H1 (cell line): ENCODE measurements at regions not wholly inside any gene's neighbourhood (a gene's known extent, or its start where the extent isn't known, plus 50 kb on each side); places are given as distances from the start of the nearest gene placed in this dataset.

ENCODE experiments used
- CTCF ChIA-PET: fragments of 300-600 bp; sonication (Branson Sonifier 250); formaldehyde crosslinking; loops from one replicate; lab custom pipeline; 2021; ENCODE audit not compliant: partially characterized antibody; lab: Charles Lee
- POLR2A ChIA-PET: fragments of 300-600 bp; sonication (Branson Sonifier 250); formaldehyde crosslinking; loops from one replicate; lab custom pipeline; 2021; ENCODE audit warnings: inconsistent platforms; ENCODE audit not compliant: partially characterized antibody; lab: Charles Lee
- DNase-seq, 2 experiments: peaks; one replicate each; pipeline versions ENCODE4 v3.0.0 to v3.0.0-alpha.2; 2010 to 2022; ENCODE audit warnings: low spot score in 2 of 2, low read depth in 1 of 2, mixed read lengths in 1 of 2
- FAIRE-seq: peaks from 2 replicates; lab custom pipeline; 2011; peaks lifted over from hg19 to GRCh38; lab: Jason Lieb, UNC
- H2AFZ ChIP-seq: 2 replicates; pipeline ENCODE4 v1.8.1; 2012; ENCODE audit warnings: low read length, inconsistent platforms
- H2AK5ac ChIP-seq: 2 replicates; pipeline ENCODE4 v1.6.1; 2013; ENCODE audit warnings: low read depth, low read length
- H2BK120ac ChIP-seq: replicated peaks from 2 replicates; pipeline ENCODE3; 2013; ENCODE audit warnings: low read depth, low read length, inconsistent platforms
- H2BK12ac ChIP-seq: 2 replicates; pipeline ENCODE4 v1.6.1; 2013; ENCODE audit warnings: low read depth, low read length
- H2BK15ac ChIP-seq: 2 replicates; pipeline ENCODE4 v1.6.1; 2013; ENCODE audit warnings: low read length
- H2BK20ac ChIP-seq: 2 replicates; pipeline ENCODE4 v1.6.1; 2013; ENCODE audit warnings: low read length
- H2BK5ac ChIP-seq: 2 replicates; pipeline ENCODE4 v1.6.1; 2013; ENCODE audit warnings: low read depth, low read length
- H3K14ac ChIP-seq: 2 replicates; pipeline ENCODE4 v1.6.1; 2013; ENCODE audit warnings: inconsistent platforms; ENCODE audit not compliant: insufficient read length
- H3K18ac ChIP-seq: 2 replicates; pipeline ENCODE4 v1.6.1; 2013; ENCODE audit warnings: low read length; ENCODE audit errors: extremely low read depth
- H3K23ac ChIP-seq: 2 replicates; pipeline ENCODE4 v1.6.1; 2013; ENCODE audit warnings: inconsistent platforms; ENCODE audit not compliant: insufficient read length
- H3K23me2 ChIP-seq: 2 replicates; pipeline ENCODE4 v1.6.1; 2013; ENCODE audit warnings: low read depth, low read length
- H3K27ac ChIP-seq: 2 replicates; pipeline ENCODE4 v1.6.1; 2011; ENCODE audit warnings: low read depth, low read length, inconsistent platforms
- H3K27me3 ChIP-seq, 4 experiments: replicated peaks in 1 of 4; 1 replicate in 1 of 4; 2 replicates in 3 of 4; pipeline versions ENCODE4 v1.6.1 to v1.8.1; 2011 to 2013; ENCODE audit warnings: low read length in 3 of 4, mild to moderate bottlenecking in 3 of 4, inconsistent platforms in 2 of 4, mixed read lengths in 2 of 4, moderate library complexity in 1 of 4; ENCODE audit not compliant: control insufficient read depth in 3 of 4, insufficient read depth in 3 of 4; ENCODE audit errors: extremely low read depth in 1 of 4
- H3K36me3 ChIP-seq, 4 experiments: 2 replicates each; pipeline versions ENCODE4 v1.6.1 to v1.8.1; 2011 to 2013; ENCODE audit warnings: mild to moderate bottlenecking in 4 of 4, low read length in 3 of 4, moderate library complexity in 2 of 4, control low read depth in 1 of 4, inconsistent platforms in 1 of 4; ENCODE audit not compliant: insufficient read depth in 4 of 4, control insufficient read depth in 2 of 4
- H3K4ac ChIP-seq: replicated peaks from 2 replicates; pipeline ENCODE3; 2013; ENCODE audit warnings: low read length, low read depth, mixed read lengths, inconsistent platforms; ENCODE audit not compliant: insufficient read length
- H3K4me1 ChIP-seq, 4 experiments: replicated peaks in 1 of 4; 1 replicate in 1 of 4; 2 replicates in 3 of 4; pipeline versions ENCODE4 v1.6.1 to v1.8.1; 2011 to 2013; ENCODE audit warnings: low read length in 3 of 4, inconsistent platforms in 2 of 4, mixed read lengths in 1 of 4; ENCODE audit not compliant: insufficient read depth in 4 of 4, control insufficient read depth in 3 of 4
- H3K4me2 ChIP-seq, 2 experiments: 2 replicates each; pipeline versions ENCODE4 v1.6.1 to v1.8.1; 2011 to 2013; ENCODE audit warnings: low read depth in 2 of 2, low read length in 2 of 2, control low read depth in 1 of 2, inconsistent platforms in 1 of 2, mild to moderate bottlenecking in 1 of 2; ENCODE audit not compliant: insufficient read depth in 1 of 2
- H3K4me3 ChIP-seq, 4 experiments: fragments of 200-600, 300-600 bp in 1 of 4; sonication (generic), shearing (Covaris generic), sonication (Bioruptor Twin) in 1 of 4; 2 replicates each; pipeline versions ENCODE4 v1.5.1 to v1.8.1; 2011 to 2016; ENCODE audit warnings: low read length in 4 of 4, low read depth in 3 of 4, control low read depth in 2 of 4, inconsistent platforms in 2 of 4, mild to moderate bottlenecking in 2 of 4, mixed read lengths in 1 of 4, moderate library complexity in 1 of 4; ENCODE audit not compliant: insufficient read depth in 2 of 4; ENCODE audit errors: extremely low read depth in 1 of 4
- H3K56ac ChIP-seq: replicated peaks from 2 replicates; pipeline ENCODE3; 2013; ENCODE audit warnings: low read depth, mild to moderate bottlenecking, mixed read lengths, low read length, inconsistent platforms; ENCODE audit not compliant: insufficient read length
- H3K79me1 ChIP-seq: 2 replicates; pipeline ENCODE4 v1.6.1; 2013; ENCODE audit warnings: low read depth, low read length, control low read depth
- H3K79me2 ChIP-seq, 2 experiments: 2 replicates each; pipeline versions ENCODE4 v1.6.1 to v1.8.1; 2012 to 2013; ENCODE audit warnings: low read length in 2 of 2, mild to moderate bottlenecking in 2 of 2, inconsistent platforms in 1 of 2; ENCODE audit not compliant: insufficient read depth in 2 of 2, control insufficient read depth in 1 of 2
- H3K9ac ChIP-seq, 4 experiments: replicated peaks in 1 of 4; 1 replicate in 1 of 4; 2 replicates in 3 of 4; pipeline versions ENCODE4 v1.6.1 to v1.8.1; 2011 to 2013; ENCODE audit warnings: low read depth in 3 of 4, low read length in 3 of 4, control low read depth in 2 of 4, mild to moderate bottlenecking in 2 of 4, moderate library complexity in 2 of 4, inconsistent platforms in 1 of 4; ENCODE audit errors: extremely low read depth in 1 of 4
- H3K9me3 ChIP-seq, 2 experiments: 2 replicates each; pipeline versions ENCODE4 v1.6.1 to v1.8.1; 2012 to 2013; ENCODE audit warnings: mild to moderate bottlenecking in 2 of 2, moderate library complexity in 2 of 2, control low read depth in 1 of 2, inconsistent platforms in 1 of 2, low read depth in 1 of 2, low read length in 1 of 2, mixed read lengths in 1 of 2; ENCODE audit not compliant: insufficient read depth in 2 of 2
- H4K20me1 ChIP-seq, 2 experiments: replicated peaks in 1 of 2; 2 replicates each; pipeline versions ENCODE3 to v1.8.1; 2011 to 2013; ENCODE audit warnings: inconsistent platforms in 2 of 2, low read length in 2 of 2, mild to moderate bottlenecking in 1 of 2; ENCODE audit not compliant: insufficient read depth in 2 of 2, control insufficient read depth in 1 of 2
- H4K5ac ChIP-seq: 2 replicates; pipeline ENCODE4 v1.6.1; 2013; ENCODE audit warnings: low read length, low read depth, mixed read lengths, inconsistent platforms; ENCODE audit not compliant: insufficient read length
- H4K8ac ChIP-seq: 2 replicates; pipeline ENCODE4 v1.8.0; 2013; ENCODE audit warnings: mild to moderate bottlenecking, moderate library complexity, low read length, inconsistent platforms; ENCODE audit not compliant: insufficient read depth; ENCODE audit errors: extremely low read depth
- H4K91ac ChIP-seq: replicated peaks from 2 replicates; pipeline ENCODE3; 2013; ENCODE audit warnings: low read length, mixed read lengths, inconsistent platforms; ENCODE audit not compliant: insufficient read length
- CBX8 ChIP-seq: fragments of 300-800, 300-1000 bp; sonication (generic); IDR thresholded peaks from 2 replicates; pipeline ENCODE4 v1.7.1; 2016; ENCODE audit warnings: low read depth, low read length, borderline replicate concordance
- CTBP2 ChIP-seq: IDR thresholded peaks from 2 replicates; pipeline ENCODE4 v1.7.0; 2011; ENCODE audit warnings: borderline replicate concordance, mild to moderate bottlenecking, moderate library complexity, mixed read lengths, low read length; ENCODE audit not compliant: insufficient read depth, insufficient read length
- CTCF ChIP-seq, 3 experiments: IDR thresholded peaks; 1 replicate in 2 of 3; 2 replicates in 1 of 3; pipeline versions ENCODE4 v1.5.1 to v1.6.1; 2011; ENCODE audit warnings: low read length in 3 of 3, mild to moderate bottlenecking in 3 of 3, inconsistent platforms in 2 of 3, low read depth in 1 of 3, moderate library complexity in 1 of 3; ENCODE audit not compliant: insufficient read depth in 1 of 3; ENCODE audit errors: control extremely low read depth in 1 of 3
- RBBP5 ChIP-seq: IDR thresholded peaks from 2 replicates; pipeline ENCODE4 v1.7.1; 2012; ENCODE audit warnings: low read depth, mild to moderate bottlenecking, inconsistent platforms, low read length, moderate library complexity, borderline replicate concordance
- SAP30 ChIP-seq: fragments of 300-600 bp; sonication (generic); IDR thresholded peaks from 2 replicates; pipeline ENCODE4 v1.7.1; 2012; ENCODE audit warnings: low read length, moderate library complexity, mild to moderate bottlenecking, inconsistent platforms; ENCODE audit not compliant: insufficient read depth, insufficient replicate concordance
- SP2 ChIP-seq: IDR thresholded peaks from 2 replicates; pipeline ENCODE4 v1.6.1; 2012; ENCODE audit warnings: mild to moderate bottlenecking, low read length, inconsistent platforms
- SUZ12 ChIP-seq: fragments of 200-600 bp; sonication (generic); IDR thresholded peaks from 2 replicates; pipeline ENCODE4 v1.6.1; 2012; ENCODE audit warnings: mild to moderate bottlenecking, inconsistent platforms, low read length, moderate library complexity, mixed read lengths
- USF2 ChIP-seq: IDR thresholded peaks from 2 replicates; pipeline ENCODE4 v1.6.1; 2011; ENCODE audit warnings: low read length, improper control_type of control experiment
- ZNF274 ChIP-seq: IDR thresholded peaks from 2 replicates; pipeline ENCODE4 v1.7.0; 2012; ENCODE audit warnings: low read length, borderline replicate concordance; ENCODE audit errors: extremely low read depth
- WGBS, 2 experiments: shearing (Covaris generic) in 1 of 2; methylation state at CpG; one replicate each; pipeline versions ENCODE4 v1.1.6 to v1.1.7; 2013 to 2015; ENCODE audit warnings: low lambda C conversion rate in 2 of 2, mixed read lengths in 2 of 2, inconsistent platforms in 1 of 2, low coverage in 1 of 2, missing lambda C conversion rate in 1 of 2; ENCODE audit not compliant: insufficient replicate concordance in 2 of 2, insufficient coverage in 1 of 2, insufficient read length in 1 of 2; ENCODE audit errors: extremely low coverage in 1 of 2, missing lambda C conversion rate in 1 of 2; 5-methylcytosine and 5-hydroxymethylcytosine counted together

DNA sequence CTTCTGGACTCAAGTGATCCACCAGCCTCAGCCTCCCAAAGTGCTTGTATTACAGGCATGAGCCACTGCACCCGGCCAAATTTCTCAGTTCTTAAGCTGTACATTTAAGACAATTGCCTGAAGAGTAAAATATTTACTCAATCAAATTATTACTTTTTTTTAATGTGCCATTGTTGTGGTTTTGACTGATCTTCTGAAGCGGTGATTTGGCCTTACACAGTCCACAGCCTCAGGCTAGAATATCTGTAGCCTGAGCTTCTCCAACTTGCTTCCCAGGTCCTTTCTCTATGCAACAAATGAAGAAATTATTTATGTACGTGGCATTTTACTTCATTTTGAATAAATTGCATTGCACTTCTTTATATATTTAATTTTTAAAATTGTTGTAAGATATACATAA is 281.3 kb downstream of the KLF5 start:
- Histone ChIP-seq H3K9me3 (no peaks in the 10 kb centered on the region), H3K27ac (no peak overlapping the region), H3K56ac (no peak overlapping the region), H3K23ac (no peak overlapping the region), H3K36me3 (no peaks in the 10 kb centered on the region), H2BK15ac (no peak overlapping the region), H2BK20ac (no peak overlapping the region), H2AK5ac (no peak overlapping the region), H3K4me3 (no peak overlapping the region), H3K27me3 (no peaks in the 10 kb centered on the region), H3K14ac (no peak overlapping the region), H4K8ac (no peak overlapping the region), H3K4ac (no peak overlapping the region), H4K91ac (no peak overlapping the region), H2BK5ac (no peak overlapping the region), H3K79me1 (no peaks in the 10 kb centered on the region), H3K79me2 (no peaks in the 10 kb centered on the region), H3K23me2 (no peaks in the 10 kb centered on the region), H3K18ac (no peak overlapping the region), H2BK120ac (no peak overlapping the region), H4K20me1 (no peaks in the 10 kb centered on the region), H2BK12ac (no peak overlapping the region), H3K4me1 (peaks cover 0 to 4% (median 1%) of the 10 kb centered on the region in 4 experiments; a peak in 2 of 7 replicates), H2AFZ (no peak overlapping the region), H3K4me2 (no peak overlapping the region), H4K5ac (no peak overlapping the region), H3K9ac (no peak overlapping the region)
- FAIRE-seq (no peak), DNase-seq (no peak)
- ChIA-PET CTCF (interaction anchor here (0.9 kb wide), 1 partner anchor 9 kb away, joined by 3 read pairs; no protein-coding TSS in a partner anchor), POLR2A (no interaction called here)
- 94% methylated on average over 3 of the region's 3 CpGs; no CpG with 5 or more reads in 1 of the 2 experiments for WGBS, 2 experiments
- TF ChIP-seq CTBP2 (no peak), SP2 (no peak), RBBP5 (no peak), USF2 (no peak), CBX8 (no peak), SAP30 (no peak), ZNF274 (no peak), SUZ12 (no peak), CTCF (IDR thresholded peaks at IDR 0.05; ENCODE audit: control extremely low read depth in 1 of 3, insufficient read depth in 1 of 3, low read depth in 1 of 3, low read length in 3 of 3) (no peak)
